Osteocyte (in vitro differentiated cells): ENCODE measurements at regions not wholly inside any gene's neighbourhood (a gene's known extent, or its start where the extent isn't known, plus 50 kb on each side); places are given as distances from the start of the nearest gene placed in this dataset.
"Not testable (repeated sequence)": the region's sequence is repeated elsewhere in the genome, so short reads cannot be mapped to it uniquely, and the experiment has no call there.

ENCODE experiments used
- DNase-seq: peaks from one replicate; pipeline ENCODE4 v3.0.0; 2021; ENCODE audit warnings: mixed read lengths; ENCODE audit not compliant: unreplicated experiment; ENCODE audit errors: extremely low spot score
- H3K27ac Mint-ChIP-seq: one replicate; pipeline ENCODE4 v1.8.0; 2021; ENCODE audit warnings: mild to moderate bottlenecking, mixed read lengths; ENCODE audit not compliant: unreplicated experiment
- H3K27me3 Mint-ChIP-seq: one replicate; pipeline ENCODE4 v1.8.0; 2021; ENCODE audit warnings: mixed read lengths; ENCODE audit not compliant: unreplicated experiment
- H3K36me3 Mint-ChIP-seq: one replicate; pipeline ENCODE4 v1.8.0; 2021; ENCODE audit warnings: mixed read lengths; ENCODE audit not compliant: unreplicated experiment
- H3K4me1 Mint-ChIP-seq: one replicate; pipeline ENCODE4 v1.8.0; 2021; ENCODE audit warnings: mixed read lengths; ENCODE audit not compliant: unreplicated experiment
- H3K4me3 Mint-ChIP-seq: one replicate; pipeline ENCODE4 v1.8.0; 2021; ENCODE audit warnings: mild to moderate bottlenecking, moderate library complexity, mixed read lengths; ENCODE audit not compliant: unreplicated experiment
- H3K9me3 Mint-ChIP-seq: one replicate; pipeline ENCODE4 v1.8.0; 2021; ENCODE audit warnings: mixed read lengths; ENCODE audit not compliant: unreplicated experiment
- CTCF ChIP-seq: fragments of 200-600 bp; sonication (generic); IDR thresholded peaks from 2 replicates; pipeline ENCODE4 v1.5.0; 2021; ENCODE audit warnings: antibody characterized with exemption, mild to moderate bottlenecking, moderate library complexity

- H3K4me1 Mint-ChIP-seq: no peaks in the 10 kb centered on the region
- no peak for TF ChIP-seq CTCF
- H3K27ac Mint-ChIP-seq: no peak overlapping the region
- H3K36me3 Mint-ChIP-seq: peaks cover 4% of the 10 kb centered on the region
- peaks cover 14% of the 10 kb centered on the region for H3K9me3 Mint-ChIP-seq
- DNase-seq: no peak
- H3K4me3 Mint-ChIP-seq: no peak overlapping the region
- peaks cover 30% of the 10 kb centered on the region for H3K27me3 Mint-ChIP-seq
Observed at GRCh38 chr2:120646994-120647393, 88.7 kb upstream of the GLI2 start.

DNA sequence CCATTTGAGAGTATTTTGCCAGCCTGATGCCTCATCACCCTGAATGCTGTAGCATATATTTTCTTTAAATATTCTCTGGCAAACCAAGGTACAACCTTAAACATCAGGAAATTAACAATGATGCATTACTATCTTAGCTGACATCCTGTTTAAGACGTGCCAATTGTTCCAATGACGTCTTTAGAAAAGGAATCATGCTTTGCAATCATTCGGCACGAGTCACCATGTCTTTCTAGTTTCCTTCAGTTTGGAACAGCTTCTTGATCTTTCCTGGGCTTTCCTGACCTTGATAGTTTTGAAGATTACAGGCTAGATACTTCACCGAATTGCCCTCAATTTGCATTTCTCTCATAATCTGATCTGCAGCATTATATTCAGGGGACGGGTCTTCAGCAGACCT lies 88.2 kb upstream of the GLI2 start:
- Mint-ChIP-seq H3K9me3 (peaks cover 14% of the 10 kb centered on the region), H3K27me3 (peaks cover 25% of the 10 kb centered on the region), H3K4me3 (no peak overlapping the region), H3K4me1 (no peaks in the 10 kb centered on the region), H3K36me3 (peaks cover 4% of the 10 kb centered on the region), H3K27ac (no peak overlapping the region)
- no peak for TF ChIP-seq CTCF
- DNase-seq: no peak

- peaks cover 18% of the 10 kb centered on the region for H3K9me3 Mint-ChIP-seq
- not testable (repeated sequence) for H3K36me3 Mint-ChIP-seq, DNase-seq, H3K4me1 Mint-ChIP-seq, H3K4me3 Mint-ChIP-seq, H3K27ac Mint-ChIP-seq
- peaks cover 26% of the 10 kb centered on the region for H3K27me3 Mint-ChIP-seq
Observed at GRCh38 chr2:120649381-120649780, 86.3 kb upstream of the GLI2 start.

DNA sequence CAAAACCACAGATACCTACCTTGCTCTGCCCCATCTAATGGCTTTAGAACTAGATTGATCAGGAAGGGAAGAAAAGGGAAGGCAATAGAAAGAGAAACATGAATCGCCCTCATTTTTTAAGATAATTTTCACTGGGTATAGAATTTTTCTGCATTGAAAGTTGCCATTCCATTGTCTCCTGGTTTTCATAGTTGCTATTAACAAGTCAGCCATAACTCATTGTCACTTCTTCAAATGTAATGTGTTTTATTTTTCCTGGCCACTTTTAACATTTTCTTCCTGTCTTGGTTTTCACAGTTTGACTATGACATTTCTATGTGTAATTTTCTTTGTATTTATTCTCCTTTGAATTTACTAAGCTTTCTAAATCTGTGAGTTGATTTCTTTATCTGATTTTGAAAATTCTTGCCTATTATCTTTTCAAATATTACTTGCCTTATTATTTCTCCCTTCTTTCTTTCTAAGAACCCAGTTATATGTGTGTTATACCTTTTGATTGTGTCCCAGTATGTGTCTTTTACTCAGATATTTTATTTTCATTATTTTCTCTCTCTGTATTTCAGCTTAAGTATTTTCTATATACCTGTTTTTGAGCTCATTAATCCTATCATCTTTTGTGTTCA lies 85.5 kb upstream of the GLI2 start:
- peaks cover 24% of the 10 kb centered on the region for H3K27me3 Mint-ChIP-seq
- H3K27ac Mint-ChIP-seq: no peak overlapping the region
- peaks cover 4% of the 10 kb centered on the region for H3K36me3 Mint-ChIP-seq
- H3K9me3 Mint-ChIP-seq: peaks cover 18% of the 10 kb centered on the region
- DNase-seq: no peak
- no peak overlapping the region for H3K4me3 Mint-ChIP-seq
- TF ChIP-seq CTCF: no peak
- no peaks in the 10 kb centered on the region for H3K4me1 Mint-ChIP-seq

- TF ChIP-seq CTCF: no peak
- Mint-ChIP-seq H3K27ac (no peak overlapping the region), H3K9me3 (peaks cover 18% of the 10 kb centered on the region), H3K4me3 (no peak overlapping the region), H3K27me3 (peaks cover 19% of the 10 kb centered on the region), H3K4me1 (no peaks in the 10 kb centered on the region), H3K36me3 (peaks cover 4% of the 10 kb centered on the region)
- DNase-seq: no peak
Observed at GRCh38 chr2:120651818-120652217, 83.8 kb upstream of the GLI2 start.

- H3K27me3 Mint-ChIP-seq: peaks cover 22% of the 10 kb centered on the region
- no peak overlapping the region for H3K27ac Mint-ChIP-seq
- TF ChIP-seq CTCF: no peak
- H3K36me3 Mint-ChIP-seq: peaks cover 4% of the 10 kb centered on the region
- no peak overlapping the region for H3K4me3 Mint-ChIP-seq
- peaks cover 18% of the 10 kb centered on the region for H3K9me3 Mint-ChIP-seq
- no peak for DNase-seq
- H3K4me1 Mint-ChIP-seq: no peaks in the 10 kb centered on the region
Observed at GRCh38 chr2:120653046-120653445, 82.6 kb upstream of the GLI2 start.
